A673 (cell line): ENCODE measurements at regions not wholly inside any gene's neighbourhood (a gene's known extent, or its start where the extent isn't known, plus 50 kb on each side); places are given as distances from the start of the nearest gene placed in this dataset.

Experiments used
- BruUV-seq: library from RNA; stranded (reverse); fragments of 400-500 nt; replicated peaks from 2 replicates; lab custom pipeline; 2021; lab: Mats Ljungman, UMichigan
- CTCF ChIA-PET: fragments of 300-600 bp; sonication (Branson Sonifier 250); formaldehyde crosslinking; loops from one replicate; lab custom pipeline; 2022; ENCODE audit warnings: antibody characterized with exemption; lab: Charles Lee
- POLR2A ChIA-PET: fragments of 300-600 bp; sonication (Branson Sonifier 250); formaldehyde crosslinking; loops from one replicate; lab custom pipeline; 2022; ENCODE audit warnings: antibody characterized with exemption; ENCODE audit not compliant: low non-redundant PET; lab: Charles Lee
- DNase-seq: peaks from one replicate; pipeline ENCODE4 v3.0.0-alpha.2; 2015; ENCODE audit warnings: low spot score
- H3K27ac ChIP-seq: fragments of 200-600 bp; sonication (generic); 2 replicates; pipeline ENCODE4 v1.5.1; 2016; ENCODE audit warnings: mixed run types, low read depth, mild to moderate bottlenecking, mixed read lengths, antibody characterized with exemption, low read length; ENCODE audit not compliant: poor library complexity, severe bottlenecking
- H3K27me3 ChIP-seq: fragments of 200-600 bp; sonication (generic); replicated peaks from 2 replicates; pipeline ENCODE4 v1.6.1; 2017; ENCODE audit warnings: mixed run types, low read depth, mild to moderate bottlenecking, mixed read lengths, antibody characterized with exemption, low read length; ENCODE audit not compliant: insufficient read depth, poor library complexity
- H3K36me3 ChIP-seq: fragments of 200-600 bp; sonication (generic); 2 replicates; pipeline ENCODE4 v1.6.1; 2016; ENCODE audit warnings: mixed run types, mild to moderate bottlenecking, mixed read lengths, antibody characterized with exemption, low read length; ENCODE audit not compliant: insufficient read depth, poor library complexity, severe bottlenecking
- H3K4me1 ChIP-seq: fragments of 200-600 bp; sonication (generic); 2 replicates; pipeline ENCODE4 v1.6.1; 2017; ENCODE audit warnings: mixed run types, mild to moderate bottlenecking, mixed read lengths, antibody characterized with exemption, low read length; ENCODE audit not compliant: insufficient read depth, poor library complexity, severe bottlenecking
- H3K4me3 ChIP-seq: fragments of 200-600 bp; sonication (generic); 2 replicates; pipeline ENCODE4 v1.5.1; 2016; ENCODE audit warnings: low read depth, mixed run types, mild to moderate bottlenecking, mixed read lengths, low read length; ENCODE audit not compliant: poor library complexity, severe bottlenecking
- H3K9me3 ChIP-seq: fragments of 200-600 bp; sonication (generic); 2 replicates; pipeline ENCODE4 v1.6.1; 2016; ENCODE audit warnings: mixed run types, low read depth, mild to moderate bottlenecking, mixed read lengths, antibody characterized with exemption, low read length; ENCODE audit not compliant: poor library complexity, severe bottlenecking
- EZH2 ChIP-seq: fragments of 200-600 bp; sonication (generic); IDR thresholded peaks from 2 replicates; pipeline ENCODE4 v1.6.1; 2017; ENCODE audit warnings: borderline replicate concordance, low read depth, mild to moderate bottlenecking, mixed read lengths, antibody characterized with exemption, low read length; ENCODE audit not compliant: poor library complexity, severe bottlenecking
- intact Hi-C: fragments of 100-400 bp; cut with micrococcal nuclease; formaldehyde crosslinking; loops from one replicate; pipeline ENCODE4 v1.10.0; 2022; ENCODE audit not compliant: unreplicated experiment
- TF ChIP-seq, protein P1 (sequence below): fragments of 300-800, 200-600 bp; sonication (generic); conservative IDR thresholded peaks from 2 replicates; pipeline ENCODE4 v1.5.1; 2017; ENCODE audit warnings: low read depth, mild to moderate bottlenecking, antibody characterized with exemption, low read length, moderate library complexity, mixed read lengths

DNA sequence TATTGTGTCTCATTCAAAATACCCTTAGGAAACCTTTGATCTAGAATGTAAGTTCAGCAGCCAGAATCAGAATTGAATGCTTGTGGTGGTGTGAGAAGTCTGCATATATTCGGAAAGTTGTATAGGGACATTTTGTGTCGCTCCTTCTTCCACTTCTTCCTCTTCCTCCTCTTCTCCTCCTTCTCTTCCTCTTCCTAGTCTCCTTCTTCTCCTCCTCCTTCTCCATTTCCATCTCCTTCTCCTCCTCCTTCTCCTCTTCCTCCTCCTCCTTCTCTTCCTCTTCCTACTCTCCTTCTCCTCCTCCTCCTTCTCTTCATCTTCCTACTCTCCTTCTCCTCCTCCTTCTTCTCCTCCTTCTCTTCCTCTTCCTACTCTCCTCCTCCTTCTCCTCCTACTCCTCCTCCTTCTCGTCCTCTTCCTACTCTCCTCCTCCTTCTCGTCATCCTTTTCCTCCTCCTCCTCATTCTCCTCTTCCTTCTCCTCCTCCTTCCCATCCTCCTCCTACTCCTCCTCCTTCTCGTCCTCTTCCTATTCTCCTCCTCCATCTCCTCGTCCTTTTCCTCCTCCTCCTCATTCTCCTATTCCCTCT is 749.3 kb upstream of the GOLIM4 start:
- Histone ChIP-seq H3K36me3 (no peaks in the 10 kb centered on the region), H3K4me1 (no peaks in the 10 kb centered on the region), H3K27ac (no peak overlapping the region), H3K27me3 (peaks cover 55% of the 10 kb centered on the region), H3K9me3 (no peaks in the 10 kb centered on the region), H3K4me3 (no peak overlapping the region)
- intact Hi-C loops = loop anchor here (5.0 kb wide), 1 partner anchor 798 kb away; no protein-coding TSS in a partner anchor
- CTCF ChIA-PET = no interaction called here
- no TSS peak for BruUV-seq
- POLR2A ChIA-PET = no interaction called here
- no peak for DNase-seq
- no peak for TF ChIP-seq EZH2
- TF ChIP-seq, protein P1, sequence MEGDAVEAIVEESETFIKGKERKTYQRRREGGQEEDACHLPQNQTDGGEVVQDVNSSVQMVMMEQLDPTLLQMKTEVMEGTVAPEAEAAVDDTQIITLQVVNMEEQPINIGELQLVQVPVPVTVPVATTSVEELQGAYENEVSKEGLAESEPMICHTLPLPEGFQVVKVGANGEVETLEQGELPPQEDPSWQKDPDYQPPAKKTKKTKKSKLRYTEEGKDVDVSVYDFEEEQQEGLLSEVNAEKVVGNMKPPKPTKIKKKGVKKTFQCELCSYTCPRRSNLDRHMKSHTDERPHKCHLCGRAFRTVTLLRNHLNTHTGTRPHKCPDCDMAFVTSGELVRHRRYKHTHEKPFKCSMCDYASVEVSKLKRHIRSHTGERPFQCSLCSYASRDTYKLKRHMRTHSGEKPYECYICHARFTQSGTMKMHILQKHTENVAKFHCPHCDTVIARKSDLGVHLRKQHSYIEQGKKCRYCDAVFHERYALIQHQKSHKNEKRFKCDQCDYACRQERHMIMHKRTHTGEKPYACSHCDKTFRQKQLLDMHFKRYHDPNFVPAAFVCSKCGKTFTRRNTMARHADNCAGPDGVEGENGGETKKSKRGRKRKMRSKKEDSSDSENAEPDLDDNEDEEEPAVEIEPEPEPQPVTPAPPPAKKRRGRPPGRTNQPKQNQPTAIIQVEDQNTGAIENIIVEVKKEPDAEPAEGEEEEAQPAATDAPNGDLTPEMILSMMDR = no peak

DNA sequence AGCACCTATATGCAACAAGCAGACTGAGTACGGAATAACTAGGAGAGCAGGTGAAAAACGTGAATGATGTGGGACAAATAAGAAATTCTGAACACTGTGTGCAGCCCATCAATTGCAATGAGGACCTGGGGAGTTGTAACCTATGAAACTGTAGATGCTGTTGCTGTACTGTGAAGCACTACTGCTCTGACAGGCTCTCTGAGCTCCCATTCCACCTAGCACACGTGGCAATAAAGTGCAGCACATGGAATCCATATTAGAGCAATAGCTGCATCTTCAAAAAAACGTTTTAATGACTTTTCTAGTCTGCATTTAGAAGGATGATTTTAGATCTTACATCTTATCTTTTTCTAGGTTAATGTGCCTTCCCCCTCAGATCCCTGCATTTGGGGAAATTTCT is 748.7 kb upstream of the GOLIM4 start:
- BruUV-seq = no TSS peak
- Histone ChIP-seq H3K27me3 (peaks cover 55% of the 10 kb centered on the region), H3K4me3 (no peak overlapping the region), H3K27ac (no peak overlapping the region), H3K9me3 (no peaks in the 10 kb centered on the region), H3K4me1 (no peaks in the 10 kb centered on the region), H3K36me3 (no peaks in the 10 kb centered on the region)
- no peak for DNase-seq
- ChIA-PET POLR2A (no interaction called here), CTCF (no interaction called here)
- TF ChIP-seq, protein P1 = no peak
- TF ChIP-seq EZH2 = no peak
- intact Hi-C loops = no loop called here

DNA sequence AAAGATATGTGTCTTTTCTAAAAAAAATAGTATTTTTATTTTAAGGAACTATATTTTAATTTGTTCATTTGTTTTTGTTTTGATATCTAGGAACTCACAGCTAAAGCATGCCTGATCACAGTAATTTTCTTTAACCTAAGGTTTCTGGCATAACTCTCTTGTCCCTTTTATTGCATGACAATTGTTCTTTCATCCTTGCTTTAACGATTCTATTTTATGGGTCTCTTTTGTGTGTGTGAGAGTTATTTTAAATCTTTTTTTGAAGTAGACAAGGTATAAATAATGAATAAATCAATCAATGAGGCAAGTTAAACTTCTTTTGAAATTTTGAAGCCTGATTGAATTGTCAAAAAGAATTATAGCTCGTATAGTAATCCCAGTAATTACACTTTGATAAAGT is 747.8 kb upstream of the GOLIM4 start:
- intact Hi-C loops = no loop called here
- H3K27ac ChIP-seq = no peak overlapping the region
- no peak for DNase-seq
- TF ChIP-seq EZH2 = no peak
- TF ChIP-seq, protein P1 = no peak
- no peaks in the 10 kb centered on the region for H3K4me1 ChIP-seq
- no peaks in the 10 kb centered on the region for H3K36me3 ChIP-seq
- H3K9me3 ChIP-seq = no peaks in the 10 kb centered on the region
- peaks cover 57% of the 10 kb centered on the region for H3K27me3 ChIP-seq
- no peak overlapping the region for H3K4me3 ChIP-seq
- BruUV-seq = no TSS peak
- ChIA-PET CTCF (no interaction called here), POLR2A (no interaction called here)
